Activated T-cell treated with anti-CD3 and anti-CD28 coated beads, Interleukin-2, amount 50 U/mL, for 24 hours (primary cell): ENCODE measurements at regions not wholly inside any gene's neighbourhood (a gene's known extent, or its start where the extent isn't known, plus 50 kb on each side); places are given as distances from the start of the nearest gene placed in this dataset.

Source experiments
- DNase-seq: peaks from one replicate; pipeline ENCODE4 v3.0.0-alpha.2; 2020
- H3K27ac Mint-ChIP-seq: 2 replicates; pipeline ENCODE4 v1.8.0; 2020; ENCODE audit warnings: mild to moderate bottlenecking, mixed read lengths
- H3K27me3 Mint-ChIP-seq: 2 replicates; pipeline ENCODE4 v1.8.0; 2020; ENCODE audit warnings: mixed read lengths
- H3K36me3 Mint-ChIP-seq: 2 replicates; pipeline ENCODE4 v1.8.0; 2020; ENCODE audit warnings: low read depth, mixed read lengths
- H3K4me1 Mint-ChIP-seq: 2 replicates; pipeline ENCODE4 v1.8.0; 2020; ENCODE audit warnings: low read depth, mixed read lengths
- H3K4me3 Mint-ChIP-seq: 2 replicates; pipeline ENCODE4 v1.8.0; 2020; ENCODE audit warnings: mild to moderate bottlenecking, moderate library complexity, mixed read lengths
- H3K9me3 Mint-ChIP-seq: 2 replicates; pipeline ENCODE4 v1.8.0; 2020; ENCODE audit warnings: mixed read lengths

GRCh38 chr4:111453216-111453615, 692.0 kb upstream of the FAM241A start:
- Mint-ChIP-seq H3K9me3 (no peaks in the 10 kb centered on the region), H3K27me3 (no peaks in the 10 kb centered on the region), H3K36me3 (no peaks in the 10 kb centered on the region), H3K27ac (no peak overlapping the region), H3K4me3 (no peak overlapping the region), H3K4me1 (no peaks in the 10 kb centered on the region)
- DNase-seq = no peak

- H3K36me3 Mint-ChIP-seq = no peaks in the 10 kb centered on the region
- no peaks in the 10 kb centered on the region for H3K4me1 Mint-ChIP-seq
- H3K9me3 Mint-ChIP-seq = no peaks in the 10 kb centered on the region
- no peaks in the 10 kb centered on the region for H3K27me3 Mint-ChIP-seq
- H3K4me3 Mint-ChIP-seq = no peak overlapping the region
- H3K27ac Mint-ChIP-seq = no peak overlapping the region
- DNase-seq = no peak
These were observed 690.3 kb upstream of the FAM241A start for GRCh38 chr4:111454961-111455360.

DNA sequence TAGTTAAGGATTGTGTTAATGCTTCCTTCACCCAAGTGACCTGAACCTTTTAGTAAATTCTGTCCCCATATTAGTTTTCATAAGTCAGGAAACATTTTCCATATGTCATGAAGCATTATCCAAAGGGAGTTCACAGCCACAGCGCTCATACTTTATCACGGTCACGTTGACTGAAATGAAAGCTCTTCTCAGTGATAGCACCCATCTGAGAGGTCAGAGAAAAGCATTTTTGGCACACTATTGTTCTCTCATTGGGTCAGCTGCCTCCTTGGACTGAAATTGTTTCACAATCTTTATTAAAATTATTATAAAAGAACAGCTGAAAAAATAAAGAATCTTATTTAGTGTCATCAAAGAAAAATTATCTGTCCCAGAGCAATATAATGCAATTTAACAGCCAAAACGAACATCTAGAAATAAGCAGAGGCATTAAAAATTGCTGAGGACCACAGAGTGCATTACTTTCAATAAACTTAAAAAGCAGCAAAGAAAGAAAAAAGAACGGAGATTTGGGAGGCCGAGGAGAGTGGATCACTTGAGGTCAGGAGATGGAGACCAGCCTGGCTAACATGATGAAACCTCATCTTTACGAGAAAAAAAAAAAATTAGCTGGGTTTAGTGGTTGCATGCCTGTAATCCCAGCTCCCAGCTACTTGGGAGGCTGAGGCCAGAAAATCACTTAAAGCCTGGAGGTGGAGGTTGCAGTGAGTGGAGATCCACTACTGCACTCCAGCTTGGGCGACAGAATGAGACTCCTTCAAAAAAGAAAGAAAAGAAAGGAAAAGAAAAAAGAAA, 680.8 kb upstream of the FAM241A start:
- no peaks in the 10 kb centered on the region for H3K4me1 Mint-ChIP-seq
- no peak overlapping the region for H3K27ac Mint-ChIP-seq
- no peaks in the 10 kb centered on the region for H3K27me3 Mint-ChIP-seq
- peaks cover 2% of the 10 kb centered on the region for H3K9me3 Mint-ChIP-seq
- no peak for DNase-seq
- no peak overlapping the region for H3K4me3 Mint-ChIP-seq
- H3K36me3 Mint-ChIP-seq = no peaks in the 10 kb centered on the region

- Mint-ChIP-seq H3K4me3 (no peak overlapping the region), H3K27me3 (no peaks in the 10 kb centered on the region), H3K27ac (no peak overlapping the region), H3K4me1 (no peaks in the 10 kb centered on the region), H3K36me3 (no peaks in the 10 kb centered on the region), H3K9me3 (peaks cover 2% of the 10 kb centered on the region)
- DNase-seq = no peak
These were observed 678.2 kb upstream of the FAM241A start for GRCh38 chr4:111466811-111467604.

- no peak for DNase-seq
- Mint-ChIP-seq H3K36me3 (no peaks in the 10 kb centered on the region), H3K9me3 (no peaks in the 10 kb centered on the region), H3K27me3 (no peaks in the 10 kb centered on the region), H3K4me3 (no peak overlapping the region), H3K4me1 (no peaks in the 10 kb centered on the region), H3K27ac (no peak overlapping the region)
These were observed 670.3 kb upstream of the FAM241A start for GRCh38 chr4:111475001-111475400.

- no peaks in the 10 kb centered on the region for H3K27me3 Mint-ChIP-seq
- no peak overlapping the region for H3K27ac Mint-ChIP-seq
- no peaks in the 10 kb centered on the region for H3K4me1 Mint-ChIP-seq
- no peak for DNase-seq
- no peak overlapping the region for H3K4me3 Mint-ChIP-seq
- H3K36me3 Mint-ChIP-seq = no peaks in the 10 kb centered on the region
- H3K9me3 Mint-ChIP-seq = peaks cover under 1% of the 10 kb centered on the region
These were observed 669.6 kb upstream of the FAM241A start for GRCh38 chr4:111475666-111476065.

DNA sequence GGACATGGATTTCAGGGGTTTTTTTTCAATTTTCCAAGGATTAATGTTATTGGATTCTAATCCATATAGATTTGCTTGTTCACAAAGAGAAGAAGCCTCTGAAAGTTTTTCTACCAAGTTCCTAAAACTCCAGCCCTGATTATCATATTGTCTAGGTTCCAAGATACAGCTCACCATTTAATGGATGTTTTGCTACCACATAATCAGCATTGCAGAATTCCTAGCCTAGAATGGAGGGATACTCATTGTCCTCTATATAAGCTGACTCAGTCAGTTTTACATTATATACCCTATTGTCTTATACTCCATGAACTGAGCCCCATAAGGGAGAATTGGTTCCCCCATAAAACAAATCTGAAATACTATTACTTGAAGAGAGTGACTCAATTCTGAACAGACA, 664.7 kb upstream of the FAM241A start:
- H3K36me3 Mint-ChIP-seq = no peaks in the 10 kb centered on the region
- DNase-seq = no peak
- no peaks in the 10 kb centered on the region for H3K4me1 Mint-ChIP-seq
- H3K27me3 Mint-ChIP-seq = no peaks in the 10 kb centered on the region
- H3K4me3 Mint-ChIP-seq = no peak overlapping the region
- H3K27ac Mint-ChIP-seq = no peak overlapping the region
- H3K9me3 Mint-ChIP-seq = peaks cover 19% of the 10 kb centered on the region

- H3K27me3 Mint-ChIP-seq = no peaks in the 10 kb centered on the region
- no peak overlapping the region for H3K27ac Mint-ChIP-seq
- no peaks in the 10 kb centered on the region for H3K36me3 Mint-ChIP-seq
- peaks cover 30% of the 10 kb centered on the region for H3K9me3 Mint-ChIP-seq
- H3K4me3 Mint-ChIP-seq = no peak overlapping the region
- no peak for DNase-seq
- no peaks in the 10 kb centered on the region for H3K4me1 Mint-ChIP-seq
These were observed 661.7 kb upstream of the FAM241A start for GRCh38 chr4:111483375-111484169.

DNA sequence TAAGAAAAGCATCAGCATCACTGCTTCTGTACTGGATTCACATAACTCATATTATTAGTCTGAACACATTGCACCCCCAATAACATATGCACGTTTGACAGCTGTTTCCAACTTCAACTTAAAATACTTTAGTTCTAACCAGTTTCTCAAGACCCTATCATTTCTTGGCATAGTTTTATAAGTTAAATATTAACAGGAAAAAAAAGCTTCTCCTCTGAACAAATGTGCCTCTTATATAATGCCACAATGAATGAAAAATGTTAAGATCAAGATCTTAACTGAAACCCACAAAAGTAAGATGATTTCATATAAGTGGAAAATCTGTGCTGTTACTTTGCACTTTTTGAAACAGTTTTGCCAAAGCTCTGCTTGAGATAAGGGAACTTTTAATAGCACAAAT, 652.8 kb upstream of the FAM241A start:
- Mint-ChIP-seq H3K36me3 (no peaks in the 10 kb centered on the region), H3K4me3 (no peak overlapping the region), H3K27me3 (no peaks in the 10 kb centered on the region), H3K27ac (no peak overlapping the region), H3K9me3 (peaks cover 5% of the 10 kb centered on the region), H3K4me1 (no peaks in the 10 kb centered on the region)
- DNase-seq = no peak

- Mint-ChIP-seq H3K27me3 (no peaks in the 10 kb centered on the region), H3K36me3 (no peaks in the 10 kb centered on the region), H3K27ac (no peak overlapping the region), H3K4me1 (no peaks in the 10 kb centered on the region), H3K9me3 (no peaks in the 10 kb centered on the region), H3K4me3 (no peak overlapping the region)
- DNase-seq = no peak
These were observed 650.8 kb upstream of the FAM241A start for GRCh38 chr4:111494471-111494870.

- no peak overlapping the region for H3K27ac Mint-ChIP-seq
- H3K4me3 Mint-ChIP-seq = no peak overlapping the region
- no peak for DNase-seq
- no peaks in the 10 kb centered on the region for H3K9me3 Mint-ChIP-seq
- H3K36me3 Mint-ChIP-seq = no peaks in the 10 kb centered on the region
- no peaks in the 10 kb centered on the region for H3K27me3 Mint-ChIP-seq
- no peaks in the 10 kb centered on the region for H3K4me1 Mint-ChIP-seq
These were observed 650.3 kb upstream of the FAM241A start for GRCh38 chr4:111494971-111495370.

DNA sequence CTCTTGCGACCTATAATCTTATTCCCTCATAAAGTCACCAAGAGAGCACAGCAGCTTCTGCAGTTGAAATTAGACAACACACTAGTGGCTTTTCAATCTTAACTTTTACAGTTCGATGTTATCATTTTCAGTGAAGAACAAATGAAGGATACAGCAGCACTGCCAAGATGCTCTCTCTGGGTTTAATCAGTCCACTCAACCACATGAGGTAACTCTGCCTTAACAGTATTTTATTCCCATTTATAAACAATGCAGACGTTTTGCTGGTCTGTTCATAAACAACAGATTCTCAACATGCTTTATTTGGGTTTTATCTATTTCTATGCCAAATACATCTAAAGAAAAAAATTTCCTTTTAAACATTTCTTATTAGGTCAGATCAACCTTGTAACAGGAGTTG, 646.0 kb upstream of the FAM241A start:
- Mint-ChIP-seq H3K9me3 (no peaks in the 10 kb centered on the region), H3K27me3 (no peaks in the 10 kb centered on the region), H3K4me3 (no peak overlapping the region), H3K36me3 (no peaks in the 10 kb centered on the region), H3K27ac (no peak overlapping the region), H3K4me1 (no peaks in the 10 kb centered on the region)
- no peak for DNase-seq

GRCh38 chr4:111499706-111500105, 645.5 kb upstream of the FAM241A start:
- no peak for DNase-seq
- no peaks in the 10 kb centered on the region for H3K9me3 Mint-ChIP-seq
- no peaks in the 10 kb centered on the region for H3K36me3 Mint-ChIP-seq
- no peak overlapping the region for H3K4me3 Mint-ChIP-seq
- no peak overlapping the region for H3K27ac Mint-ChIP-seq
- H3K4me1 Mint-ChIP-seq = no peaks in the 10 kb centered on the region
- H3K27me3 Mint-ChIP-seq = no peaks in the 10 kb centered on the region

GRCh38 chr4:111500858-111501257, 644.4 kb upstream of the FAM241A start:
- Mint-ChIP-seq H3K4me3 (no peak overlapping the region), H3K9me3 (no peaks in the 10 kb centered on the region), H3K27ac (no peak overlapping the region), H3K27me3 (no peaks in the 10 kb centered on the region), H3K4me1 (no peaks in the 10 kb centered on the region), H3K36me3 (no peaks in the 10 kb centered on the region)
- no peak for DNase-seq

DNA sequence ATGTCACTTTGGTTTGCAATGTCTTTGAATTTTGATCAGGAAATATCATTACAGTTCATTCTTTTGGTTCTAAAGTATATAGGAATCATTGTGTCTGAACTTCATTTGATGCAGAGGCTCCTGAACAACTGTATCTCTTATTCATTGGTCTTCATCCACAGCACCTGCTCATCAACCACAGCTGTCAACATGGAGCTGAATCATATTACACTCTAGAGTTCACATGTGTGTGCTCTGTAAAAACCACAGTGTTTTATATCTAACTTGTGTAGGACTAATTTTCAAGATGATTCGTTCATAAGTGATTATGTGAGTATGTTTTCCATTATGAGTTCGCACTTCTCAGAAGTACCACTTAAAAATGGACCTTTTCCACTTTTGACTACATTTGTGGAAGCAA, 643.3 kb upstream of the FAM241A start:
- Mint-ChIP-seq H3K27ac (no peak overlapping the region), H3K4me3 (no peak overlapping the region), H3K27me3 (no peaks in the 10 kb centered on the region), H3K36me3 (no peaks in the 10 kb centered on the region), H3K4me1 (no peaks in the 10 kb centered on the region), H3K9me3 (no peaks in the 10 kb centered on the region)
- no peak for DNase-seq
